IPS-18c (cell line): ENCODE measurements at regions not wholly inside any gene's neighbourhood (a gene's known extent, or its start where the extent isn't known, plus 50 kb on each side); places are given as distances from the start of the nearest gene placed in this dataset.

Source experiments
- H3K4me3 ChIP-seq: 2 replicates; pipeline ENCODE4 v1.7.0; 2013; ENCODE audit warnings: low read depth, mild to moderate bottlenecking, low read length, moderate library complexity; ENCODE audit not compliant: insufficient read depth
- H3K9me3 ChIP-seq: one replicate; pipeline ENCODE4 v1.6.1; 2013; ENCODE audit warnings: mild to moderate bottlenecking, low read length, moderate library complexity; ENCODE audit not compliant: control insufficient read depth, insufficient read depth

DNA sequence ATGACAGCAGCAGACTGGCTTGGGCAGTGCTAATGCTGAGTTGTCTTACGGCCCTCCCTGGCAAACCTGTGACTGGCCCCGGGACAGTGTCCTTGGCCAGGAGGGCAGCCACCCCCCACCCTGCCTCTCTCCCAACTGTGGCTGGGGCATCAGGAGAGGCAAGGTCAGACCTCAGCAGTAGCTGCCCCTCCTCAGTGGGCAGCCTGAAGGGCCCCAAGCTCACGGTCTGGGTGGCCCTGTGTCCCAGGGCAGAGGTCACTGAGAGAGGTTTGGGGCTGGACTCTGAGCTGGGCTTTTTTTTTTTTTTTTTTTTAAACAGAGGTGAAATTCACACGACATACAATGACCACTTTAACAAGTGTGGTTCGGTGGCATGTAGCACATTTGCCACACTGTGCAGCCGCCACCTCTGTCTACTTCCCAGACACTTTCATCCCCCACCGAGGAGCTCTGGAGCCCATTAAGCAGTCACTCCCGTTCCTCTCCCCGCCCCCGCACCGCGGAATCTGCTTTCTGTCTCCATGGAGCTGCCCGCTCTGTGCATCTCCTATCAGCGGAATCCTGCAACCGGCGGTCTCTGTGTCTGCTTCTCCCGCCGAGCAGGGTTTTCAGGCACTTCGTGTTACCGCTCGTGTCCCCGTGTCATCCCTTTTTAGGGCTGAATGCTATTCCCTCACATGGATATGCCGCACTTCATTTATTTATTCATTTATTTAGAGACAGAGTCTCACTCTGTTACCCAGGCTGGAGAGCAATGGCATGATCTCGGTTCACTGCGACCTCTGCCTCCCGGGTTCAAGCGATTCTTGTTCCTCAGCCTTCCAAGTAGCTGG, 67.9 kb upstream of the GATA5 start:
- H3K4me3 ChIP-seq, result no peak overlapping the region
- H3K9me3 ChIP-seq, result no peaks in the 10 kb centered on the region

- Histone ChIP-seq H3K9me3 (no peaks in the 10 kb centered on the region), H3K4me3 (no peak overlapping the region)
Measured at GRCh38 chr20:62544505-62545055, 68.8 kb upstream of the GATA5 start.

- H3K4me3 ChIP-seq, result no peak overlapping the region
Measured at GRCh38 chr20:62545271-62545670, 69.5 kb upstream of the GATA5 start.

GRCh38 chr20:62545901-62546525, 70.2 kb upstream of the GATA5 start:
- no peak overlapping the region for H3K4me3 ChIP-seq
- H3K9me3 ChIP-seq, result no peaks in the 10 kb centered on the region

More at GRCh38 chr20:62545271-62545670, 69.5 kb upstream of the GATA5 start:
- H3K9me3 ChIP-seq, result no peaks in the 10 kb centered on the region

- no peak overlapping the region for H3K4me3 ChIP-seq
- H3K9me3 ChIP-seq, result no peaks in the 10 kb centered on the region
Measured at GRCh38 chr20:62546606-62547005, 70.8 kb upstream of the GATA5 start.

DNA sequence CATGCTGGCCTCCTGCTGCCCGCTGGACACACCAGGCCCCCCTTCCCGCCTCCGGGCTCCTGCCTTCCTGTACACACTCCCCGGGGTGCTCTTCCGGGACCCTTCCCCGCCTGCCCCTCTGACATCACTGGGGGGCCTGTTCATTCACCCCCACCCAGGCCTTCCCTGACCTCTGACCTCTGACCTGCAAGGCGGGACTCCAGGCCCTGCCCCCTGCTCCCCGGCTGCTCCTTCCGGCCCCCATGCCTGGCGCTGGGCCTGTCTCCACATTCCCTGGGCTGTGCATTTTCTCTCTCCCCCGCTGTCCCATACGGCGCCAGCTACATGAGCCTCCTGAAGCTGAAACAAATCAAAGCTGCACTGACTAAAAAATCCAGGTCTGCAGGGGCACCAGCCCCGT, 71.6 kb upstream of the GATA5 start:
- no peak overlapping the region for H3K4me3 ChIP-seq
- H3K9me3 ChIP-seq, result no peaks in the 10 kb centered on the region

DNA sequence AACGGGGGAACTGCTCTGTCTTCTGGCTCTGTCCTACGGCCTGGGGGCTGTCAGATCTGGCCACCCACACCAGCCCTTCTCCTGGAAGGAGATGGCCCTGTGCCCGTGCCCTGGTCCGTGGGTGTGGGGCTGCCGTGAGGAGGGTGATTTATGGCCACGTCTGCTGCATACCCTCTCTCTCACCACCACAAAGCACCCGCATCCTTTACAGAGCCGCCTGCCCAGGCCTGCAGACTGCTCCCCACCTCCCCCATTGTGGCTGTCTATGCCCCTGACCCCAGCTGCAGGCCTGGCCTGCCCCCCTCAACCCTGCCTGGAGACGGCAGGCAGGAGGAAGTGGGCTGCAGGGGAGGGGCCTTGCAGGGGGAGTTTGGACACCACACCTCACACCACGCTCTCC, 72.7 kb upstream of the GATA5 start:
- Histone ChIP-seq H3K9me3 (no peaks in the 10 kb centered on the region), H3K4me3 (no peak overlapping the region)

- Histone ChIP-seq H3K9me3 (no peaks in the 10 kb centered on the region), H3K4me3 (no peak overlapping the region)
Measured at GRCh38 chr20:62549029-62549428, 73.2 kb upstream of the GATA5 start.

DNA sequence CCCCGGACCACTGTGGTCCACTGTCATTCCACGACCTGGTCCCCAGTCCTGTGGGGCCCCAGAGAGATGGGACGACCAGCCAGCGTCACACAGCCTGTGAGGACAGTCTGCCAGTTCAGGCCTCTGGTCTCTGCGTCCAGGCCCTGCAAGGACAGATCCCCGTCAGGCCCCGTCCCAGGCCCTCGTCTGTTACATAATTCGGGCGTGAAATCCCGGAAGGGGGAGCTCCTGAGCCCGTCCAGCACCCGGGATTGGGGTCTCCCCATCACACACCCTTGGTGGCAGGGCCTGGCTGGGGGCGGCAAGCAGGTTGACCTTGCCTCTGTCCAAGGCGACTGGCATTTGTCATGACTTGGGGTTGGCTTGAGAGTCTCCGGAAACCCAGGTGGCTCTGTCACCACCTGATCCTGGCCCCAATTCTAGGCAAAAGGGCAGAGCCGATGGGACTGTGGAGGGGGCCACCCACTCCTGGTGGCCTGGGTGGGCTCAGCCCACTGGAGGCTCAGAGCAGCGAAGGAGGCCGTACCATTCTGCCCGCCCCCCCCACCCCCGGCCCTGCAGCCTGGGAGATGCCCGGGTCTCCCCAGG, 73.8 kb upstream of the GATA5 start:
- no peak overlapping the region for H3K4me3 ChIP-seq
- H3K9me3 ChIP-seq, result no peaks in the 10 kb centered on the region

DNA sequence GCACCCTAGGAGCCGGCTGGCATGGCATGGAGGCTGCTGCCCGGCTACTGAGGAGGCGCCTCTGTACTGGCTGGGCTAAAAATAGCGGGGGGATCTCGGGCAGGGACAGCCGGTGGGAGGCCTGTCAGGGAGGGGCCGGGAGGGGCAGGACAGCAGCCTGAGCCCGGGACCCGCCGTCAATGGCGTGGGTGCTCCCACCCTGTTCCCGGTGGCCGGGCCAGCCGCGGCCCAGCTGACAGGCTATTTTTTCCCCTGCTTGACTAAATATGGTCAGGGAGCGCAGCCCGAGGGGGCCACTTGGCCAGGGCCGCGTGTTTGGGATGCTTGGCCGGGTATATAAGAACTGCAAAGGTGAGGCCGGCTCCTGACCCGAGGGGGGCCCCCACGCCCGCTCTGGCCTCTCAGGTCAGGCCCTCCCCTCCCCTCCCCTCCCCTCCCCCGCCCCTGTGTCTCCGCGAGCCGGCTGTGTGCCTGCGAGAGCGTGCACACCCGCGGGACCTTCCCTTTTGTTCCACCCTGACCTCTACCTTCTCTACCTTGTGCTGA, 74.4 kb upstream of the GATA5 start:
- Histone ChIP-seq H3K9me3 (no peaks in the 10 kb centered on the region), H3K4me3 (peak overlapping the region; percentile 50; the same call in 1 of the 2 replicates)

GRCh38 chr20:62551407-62552323, 75.9 kb upstream of the GATA5 start:
- H3K4me3 ChIP-seq, result peak overlapping the region; percentile 50; the same call in 1 of the 2 replicates
- no peaks in the 10 kb centered on the region for H3K9me3 ChIP-seq

GRCh38 chr20:62552613-62553012, 76.8 kb upstream of the GATA5 start:
- Histone ChIP-seq H3K4me3 (no peak overlapping the region), H3K9me3 (no peaks in the 10 kb centered on the region)

DNA sequence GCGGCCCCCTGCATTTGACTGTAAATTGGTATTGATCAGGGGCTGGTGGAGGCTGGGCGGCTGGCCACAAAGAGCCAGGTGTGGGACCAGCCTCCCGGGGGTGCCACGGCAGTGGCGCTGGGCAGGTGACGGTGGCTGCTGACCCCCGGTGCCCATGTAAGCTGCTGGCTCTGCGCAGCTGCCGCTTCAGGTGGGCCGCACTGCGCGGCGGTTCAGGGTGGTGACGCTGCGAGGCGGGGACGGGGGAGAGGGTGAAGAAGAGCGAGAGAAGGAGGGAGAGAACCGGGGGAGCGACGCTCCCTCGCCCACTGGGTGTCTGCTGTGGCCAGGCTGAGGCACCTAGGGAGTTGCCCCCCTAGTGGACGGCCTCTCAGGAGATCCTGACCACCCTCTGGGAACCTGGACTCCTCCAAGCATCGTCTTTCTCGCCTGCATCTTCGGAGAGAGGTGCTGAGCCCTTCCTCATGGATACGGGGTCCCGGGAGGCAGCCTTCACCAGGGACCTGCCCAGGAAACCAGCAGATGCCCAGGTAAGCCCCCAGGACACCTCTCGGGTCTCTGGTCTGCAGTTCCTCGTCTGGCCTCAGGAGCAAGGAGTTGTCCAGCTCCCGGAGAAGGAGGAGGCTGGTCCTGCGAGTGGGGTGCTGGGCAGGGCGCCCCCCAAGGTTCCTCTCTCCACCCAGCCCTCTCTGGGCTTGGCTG, 77.5 kb upstream of the GATA5 start:
- Histone ChIP-seq H3K4me3 (no peak overlapping the region), H3K9me3 (no peaks in the 10 kb centered on the region)

- no peak overlapping the region for H3K4me3 ChIP-seq
- H3K9me3 ChIP-seq, result no peaks in the 10 kb centered on the region
Measured at GRCh38 chr20:62553838-62554161, 78.0 kb upstream of the GATA5 start.

DNA sequence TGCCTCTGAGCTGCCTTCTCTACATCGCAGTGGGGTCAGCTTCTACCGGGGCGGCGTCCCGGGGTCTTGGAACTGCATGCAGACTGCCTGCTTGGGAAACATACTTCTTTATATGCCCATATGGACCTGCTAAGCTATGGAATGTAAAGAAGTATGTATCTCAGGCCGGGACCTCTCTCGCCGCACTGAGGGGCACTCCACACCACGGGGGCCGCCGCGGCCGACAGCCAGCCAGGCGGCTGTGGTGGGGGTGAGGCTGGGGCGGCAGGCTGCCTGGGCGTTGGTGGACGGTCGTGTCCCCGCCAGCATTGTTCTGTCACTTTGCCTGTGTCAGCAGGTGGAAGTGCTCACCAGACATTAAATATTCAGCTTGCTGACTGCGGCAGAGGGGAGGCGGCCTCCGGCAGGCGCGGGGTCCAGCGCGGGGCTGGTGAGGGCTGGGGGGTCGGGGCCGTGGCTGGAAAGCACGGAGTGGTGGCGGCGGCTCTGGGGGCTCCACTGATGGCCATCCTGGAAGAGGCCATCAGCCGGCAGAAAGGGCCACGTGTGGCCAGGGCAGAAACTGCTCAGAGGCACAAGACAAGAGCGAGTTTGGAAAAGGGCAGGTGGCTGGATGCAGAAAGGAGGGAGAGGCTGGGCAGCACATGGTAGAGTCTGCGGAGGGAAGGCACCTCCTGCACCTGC, 78.6 kb upstream of the GATA5 start:
- H3K4me3 ChIP-seq, result no peak overlapping the region; the same call in 1 of the 2 replicates
- no peaks in the 10 kb centered on the region for H3K9me3 ChIP-seq
